H9 (cell line): ENCODE measurements at regions not wholly inside any gene's neighbourhood (a gene's known extent, or its start where the extent isn't known, plus 50 kb on each side); places are given as distances from the start of the nearest gene placed in this dataset.

Source experiments
- DNase-seq: peaks from one replicate; pipeline ENCODE4 v3.0.0-alpha.2; 2017
- H2AFZ ChIP-seq: one replicate; pipeline ENCODE4 v1.6.1; 2013; ENCODE audit warnings: mild to moderate bottlenecking, low read length, control low read depth, moderate library complexity
- H2AK5ac ChIP-seq: 2 replicates; pipeline ENCODE4 v1.6.1; 2013; ENCODE audit warnings: low read length, control low read depth, mixed read lengths; ENCODE audit not compliant: insufficient read length
- H2BK120ac ChIP-seq: one replicate; pipeline ENCODE4 v1.6.1; 2013; ENCODE audit warnings: low read depth, mild to moderate bottlenecking, low read length, control low read depth, inconsistent platforms; ENCODE audit not compliant: poor library complexity, severe bottlenecking
- H2BK12ac ChIP-seq: 2 replicates; pipeline ENCODE4 v1.6.1; 2013; ENCODE audit warnings: low read length, control low read depth, mixed read lengths, low read depth; ENCODE audit not compliant: insufficient read length
- H2BK15ac ChIP-seq: 2 replicates; pipeline ENCODE4 v1.6.1; 2013; ENCODE audit warnings: low read depth, low read length, control low read depth
- H2BK20ac ChIP-seq: one replicate; pipeline ENCODE4 v1.6.1; 2013; ENCODE audit warnings: low read depth, mild to moderate bottlenecking, low read length, control low read depth, inconsistent platforms; ENCODE audit not compliant: poor library complexity, severe bottlenecking
- H2BK5ac ChIP-seq: 2 replicates; pipeline ENCODE4 v1.6.1; 2013; ENCODE audit warnings: low read length, control low read depth, mixed read lengths; ENCODE audit not compliant: insufficient read length
- H3K14ac ChIP-seq: 2 replicates; pipeline ENCODE4 v1.6.1; 2013; ENCODE audit warnings: low read length, control low read depth; ENCODE audit not compliant: insufficient read depth
- H3K18ac ChIP-seq: 2 replicates; pipeline ENCODE4 v1.6.1; 2013; ENCODE audit warnings: low read depth, mild to moderate bottlenecking, mixed read lengths, low read length, control low read depth; ENCODE audit not compliant: insufficient read length
- H3K23ac ChIP-seq: 2 replicates; pipeline ENCODE4 v1.6.1; 2013; ENCODE audit warnings: low read length, control low read depth, mixed read lengths, low read depth; ENCODE audit not compliant: insufficient read length
- H3K23me2 ChIP-seq: 2 replicates; pipeline ENCODE4 v1.6.1; 2013; ENCODE audit warnings: low read depth, mild to moderate bottlenecking, mixed read lengths, low read length, control low read depth; ENCODE audit not compliant: insufficient read length, poor library complexity, severe bottlenecking
- H3K27ac ChIP-seq: 2 replicates; pipeline ENCODE4 v1.5.1; 2013; ENCODE audit warnings: low read length, control low read depth, mixed read lengths, low read depth; ENCODE audit not compliant: insufficient read length
- H3K27me3 ChIP-seq: 2 replicates; pipeline ENCODE4 v1.6.1; 2013; ENCODE audit warnings: low read length, control low read depth, inconsistent platforms; ENCODE audit not compliant: insufficient read depth
- H3K4ac ChIP-seq: 2 replicates; pipeline ENCODE4 v1.6.1; 2013; ENCODE audit warnings: low read depth, mild to moderate bottlenecking, control low read depth, inconsistent platforms, low read length, moderate library complexity
- H3K4me1 ChIP-seq: 2 replicates; pipeline ENCODE4 v1.6.1; 2013; ENCODE audit warnings: low read length, control low read depth, inconsistent platforms; ENCODE audit not compliant: insufficient read depth
- H3K4me2 ChIP-seq: 2 replicates; pipeline ENCODE4 v1.6.1; 2013; ENCODE audit warnings: low read length, control low read depth, mixed read lengths; ENCODE audit not compliant: insufficient read length, insufficient read depth
- H3K56ac ChIP-seq: 2 replicates; pipeline ENCODE4 v1.6.1; 2013; ENCODE audit warnings: low read depth, mild to moderate bottlenecking, mixed read lengths, low read length, control low read depth; ENCODE audit not compliant: insufficient read length
- H3K79me1 ChIP-seq: 2 replicates; pipeline ENCODE4 v1.6.1; 2013; ENCODE audit warnings: low read depth, mild to moderate bottlenecking, moderate library complexity, low read length, control low read depth, inconsistent platforms; ENCODE audit not compliant: insufficient read depth, poor library complexity, severe bottlenecking
- H3K79me2 ChIP-seq: 2 replicates; pipeline ENCODE4 v1.6.1; 2013; ENCODE audit warnings: low read length, control low read depth, inconsistent platforms; ENCODE audit not compliant: insufficient read depth
- H3K9ac ChIP-seq: 2 replicates; pipeline ENCODE4 v1.6.1; 2013; ENCODE audit warnings: low read length, control low read depth, mixed read lengths; ENCODE audit not compliant: insufficient read length; ENCODE audit errors: extremely low read depth
- H3K9me3 ChIP-seq: one replicate; pipeline ENCODE4 v1.6.1; 2013; ENCODE audit warnings: low read depth, low read length, inconsistent platforms; ENCODE audit not compliant: control insufficient read depth
- H3T11ph ChIP-seq: one replicate; pipeline ENCODE4 v1.6.1; 2013; ENCODE audit warnings: mild to moderate bottlenecking, low read length, control low read depth, inconsistent platforms
- H4K20me1 ChIP-seq: one replicate; pipeline ENCODE4 v1.6.1; 2013; ENCODE audit not compliant: control insufficient read depth, insufficient read length, insufficient read depth
- H4K5ac ChIP-seq: 2 replicates; pipeline ENCODE4 v1.6.1; 2013; ENCODE audit warnings: low read depth, mild to moderate bottlenecking, mixed read lengths, low read length, control low read depth; ENCODE audit not compliant: insufficient read length
- H4K8ac ChIP-seq: replicated peaks from 2 replicates; pipeline ENCODE4 v1.6.1; 2013; ENCODE audit warnings: low read length, control low read depth, mixed read lengths, low read depth; ENCODE audit not compliant: insufficient read length
- H4K91ac ChIP-seq: 2 replicates; pipeline ENCODE4 v1.6.1; 2013; ENCODE audit warnings: low read depth, mild to moderate bottlenecking, moderate library complexity, mixed read lengths, low read length, control low read depth; ENCODE audit not compliant: insufficient read length
- H3K27ac Mint-ChIP-seq, 3 experiments: 2 replicates in 2 of 3; 3 replicates in 1 of 3; pipeline ENCODE4 v1.8.0; 2020 to 2021; ENCODE audit warnings: mixed read lengths in 3 of 3, mild to moderate bottlenecking in 1 of 3, moderate library complexity in 1 of 3
- H3K27me3 Mint-ChIP-seq: 2 replicates; pipeline ENCODE4 v1.8.0; 2021; ENCODE audit warnings: low read depth, mild to moderate bottlenecking, moderate library complexity, mixed read lengths
- H3K36me3 Mint-ChIP-seq, 3 experiments: 2 replicates in 2 of 3; 3 replicates in 1 of 3; pipeline ENCODE4 v1.8.0; 2020 to 2021; ENCODE audit warnings: low read depth in 3 of 3, mixed read lengths in 3 of 3; ENCODE audit not compliant: insufficient read depth in 1 of 3
- H3K4me1 Mint-ChIP-seq, 2 experiments: 2 replicates each; pipeline ENCODE4 v1.8.0; 2020; ENCODE audit warnings: mixed read lengths in 2 of 2
- H3K4me3 Mint-ChIP-seq, 2 experiments: 2 replicates in 1 of 2; 3 replicates in 1 of 2; pipeline ENCODE4 v1.8.0; 2020 to 2021; ENCODE audit warnings: mild to moderate bottlenecking in 2 of 2, mixed read lengths in 2 of 2, moderate library complexity in 1 of 2
- H3K9me3 Mint-ChIP-seq, 2 experiments: 2 replicates in 1 of 2; 3 replicates in 1 of 2; pipeline ENCODE4 v1.8.0; 2020; ENCODE audit warnings: mild to moderate bottlenecking in 2 of 2, mixed read lengths in 2 of 2, moderate library complexity in 1 of 2
- WGBS: extraction: QIAGEN DNeasy Blood & Tissue Kit; methylation state at CpG from one replicate; pipeline ENCODE4 v1.1.7; 2013; ENCODE audit warnings: missing lambda C conversion rate, low lambda C conversion rate, mixed read lengths; ENCODE audit not compliant: insufficient read length; ENCODE audit errors: extremely low coverage; 5-methylcytosine and 5-hydroxymethylcytosine counted together
- TF ChIP-seq, protein P1 (sequence below): fragments of 200-600 bp; sonication (generic); conservative IDR thresholded peaks from 3 replicates; pipeline ENCODE4 v1.8.0; 2021; ENCODE audit warnings: antibody characterized with exemption, mild to moderate bottlenecking

DNA sequence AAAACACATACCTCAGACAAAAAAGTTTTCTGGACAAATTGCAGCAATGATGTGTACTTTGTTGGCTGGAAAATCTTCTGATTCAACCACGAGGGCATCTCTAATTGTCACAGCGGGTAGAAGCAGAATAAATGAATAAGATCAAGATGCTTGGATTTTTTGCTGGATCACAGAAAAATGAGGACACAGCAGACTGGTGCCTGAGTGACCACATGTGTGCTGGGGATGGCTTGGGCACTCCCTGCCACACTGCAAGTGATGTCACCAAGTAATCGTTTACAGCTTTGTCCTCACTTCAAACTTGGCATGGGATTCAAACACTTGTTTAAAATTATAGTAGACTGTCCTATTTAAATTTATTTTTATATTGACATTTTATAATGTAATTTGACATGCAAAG is 557.0 kb downstream of the SPRY1 start:
- no peak overlapping the region for H3K56ac ChIP-seq
- H4K20me1 ChIP-seq, result no peaks in the 10 kb centered on the region
- H3K18ac ChIP-seq, result no peak overlapping the region
- Mint-ChIP-seq H3K4me3 (no peak overlapping the region), H3K4me1 (peaks cover 11 to 20% of the 10 kb centered on the region in 2 experiments), H3K27me3 (no peaks in the 10 kb centered on the region), H3K9me3 (peaks cover 5 to 10% of the 10 kb centered on the region in 2 experiments; a peak in 3 of 5 replicates), H3K27ac (peak overlapping the region in 1 of 3 experiments; percentile 18; a peak in 1 of 7 replicates), H3K36me3 (peaks cover 15 to 24% (median 19%) of the 10 kb centered on the region in 3 experiments)
- no peak overlapping the region for H4K5ac ChIP-seq
- no peak overlapping the region for H4K8ac ChIP-seq
- H3K79me1 ChIP-seq, result no peaks in the 10 kb centered on the region
- H2BK120ac ChIP-seq, result no peak overlapping the region
- H4K91ac ChIP-seq, result no peak overlapping the region
- no peaks in the 10 kb centered on the region for H3K27me3 ChIP-seq
- H3K9me3 ChIP-seq, result no peaks in the 10 kb centered on the region
- H3K79me2 ChIP-seq, result no peaks in the 10 kb centered on the region
- peak overlapping the region; percentile 76 for H2BK12ac ChIP-seq
- peak overlapping the region; percentile 65 for H3K27ac ChIP-seq
- H3K14ac ChIP-seq, result no peak overlapping the region
- no peak overlapping the region for H2AFZ ChIP-seq
- no peaks in the 10 kb centered on the region for H3K23me2 ChIP-seq
- no peak overlapping the region for H2BK15ac ChIP-seq
- no peak overlapping the region for H2BK20ac ChIP-seq
- H3K9ac ChIP-seq, result no peak overlapping the region
- no CpG with 5 or more reads among the region's 3 CpGs for WGBS
- peak overlapping the region; percentile 26 for H2AK5ac ChIP-seq
- H3T11ph ChIP-seq, result no peak overlapping the region
- TF ChIP-seq, protein P1, sequence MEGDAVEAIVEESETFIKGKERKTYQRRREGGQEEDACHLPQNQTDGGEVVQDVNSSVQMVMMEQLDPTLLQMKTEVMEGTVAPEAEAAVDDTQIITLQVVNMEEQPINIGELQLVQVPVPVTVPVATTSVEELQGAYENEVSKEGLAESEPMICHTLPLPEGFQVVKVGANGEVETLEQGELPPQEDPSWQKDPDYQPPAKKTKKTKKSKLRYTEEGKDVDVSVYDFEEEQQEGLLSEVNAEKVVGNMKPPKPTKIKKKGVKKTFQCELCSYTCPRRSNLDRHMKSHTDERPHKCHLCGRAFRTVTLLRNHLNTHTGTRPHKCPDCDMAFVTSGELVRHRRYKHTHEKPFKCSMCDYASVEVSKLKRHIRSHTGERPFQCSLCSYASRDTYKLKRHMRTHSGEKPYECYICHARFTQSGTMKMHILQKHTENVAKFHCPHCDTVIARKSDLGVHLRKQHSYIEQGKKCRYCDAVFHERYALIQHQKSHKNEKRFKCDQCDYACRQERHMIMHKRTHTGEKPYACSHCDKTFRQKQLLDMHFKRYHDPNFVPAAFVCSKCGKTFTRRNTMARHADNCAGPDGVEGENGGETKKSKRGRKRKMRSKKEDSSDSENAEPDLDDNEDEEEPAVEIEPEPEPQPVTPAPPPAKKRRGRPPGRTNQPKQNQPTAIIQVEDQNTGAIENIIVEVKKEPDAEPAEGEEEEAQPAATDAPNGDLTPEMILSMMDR, result no peak
- H3K4me2 ChIP-seq, result no peak overlapping the region
- no peak for DNase-seq
- no peak overlapping the region for H3K23ac ChIP-seq
- no peaks in the 10 kb centered on the region; the same call in 1 of the 2 replicates for H3K4me1 ChIP-seq
- no peak overlapping the region for H3K4ac ChIP-seq
- no peak overlapping the region for H2BK5ac ChIP-seq
